Loucy (cell line): ENCODE measurements at regions not wholly inside any gene's neighbourhood (a gene's known extent, or its start where the extent isn't known, plus 50 kb on each side); places are given as distances from the start of the nearest gene placed in this dataset.

Experiments used
- H2AFZ ChIP-seq: fragments of 200-600 bp; sonication (generic); 2 replicates; pipeline ENCODE4 v1.6.0; 2016; ENCODE audit warnings: antibody characterized with exemption, mild to moderate bottlenecking, low read length, moderate library complexity
- H3F3A ChIP-seq: fragments of 200-600 bp; 2 replicates; pipeline ENCODE4 v1.6.0; 2016; ENCODE audit warnings: antibody characterized with exemption, low read depth, mild to moderate bottlenecking
- H3K27me3 ChIP-seq: fragments of 200-600 bp; sonication (generic); 2 replicates; pipeline ENCODE4 v1.6.1; 2014; ENCODE audit warnings: low read length, mild to moderate bottlenecking; ENCODE audit not compliant: insufficient read depth, poor library complexity, severe bottlenecking
- H3K36me3 ChIP-seq: fragments of 200-600 bp; sonication (generic); 2 replicates; pipeline ENCODE4 v1.6.1; 2016; ENCODE audit warnings: low read length; ENCODE audit not compliant: insufficient read depth
- H3K4me1 ChIP-seq: fragments of 200-600 bp; sonication (generic); 2 replicates; pipeline ENCODE4 v1.5.1; 2014; ENCODE audit warnings: low read length, mild to moderate bottlenecking; ENCODE audit not compliant: insufficient read depth, poor library complexity, severe bottlenecking
- H3K4me2 ChIP-seq: fragments of 200-600 bp; sonication (generic); 2 replicates; pipeline ENCODE4 v1.6.0; 2014; ENCODE audit warnings: antibody characterized with exemption, low read length, low read depth, mild to moderate bottlenecking; ENCODE audit not compliant: poor library complexity, severe bottlenecking
- H3K4me3 ChIP-seq: fragments of 200-600 bp; sonication (generic); 2 replicates; pipeline ENCODE4 v1.5.1; 2014; ENCODE audit warnings: low read length, mild to moderate bottlenecking, mixed read lengths; ENCODE audit not compliant: poor library complexity, severe bottlenecking
- H3K79me2 ChIP-seq: fragments of 200-600 bp; sonication (generic); 2 replicates; pipeline ENCODE4 v1.6.1; 2014; ENCODE audit warnings: low read length; ENCODE audit not compliant: insufficient read depth
- H3K9ac ChIP-seq: fragments of 200-600 bp; sonication (generic); 2 replicates; pipeline ENCODE4 v1.6.0; 2014; ENCODE audit warnings: mild to moderate bottlenecking, low read depth, low read length, moderate library complexity; ENCODE audit not compliant: poor library complexity, severe bottlenecking
- H3K9me2 ChIP-seq: fragments of 200-600 bp; sonication (generic); replicated peaks from 2 replicates; pipeline ENCODE4 v1.6.1; 2016; ENCODE audit warnings: low read depth, low read length, mixed read lengths
- H3K9me3 ChIP-seq: fragments of 200-600 bp; sonication (generic); 2 replicates; pipeline ENCODE4 v1.6.1; 2014; ENCODE audit warnings: mild to moderate bottlenecking, antibody characterized with exemption, low read length, low read depth; ENCODE audit not compliant: insufficient read depth
- H4K20me1 ChIP-seq: fragments of 200-600 bp; sonication (generic); 2 replicates; pipeline ENCODE4 v1.6.0; 2014; ENCODE audit warnings: antibody characterized with exemption, low read length, mild to moderate bottlenecking; ENCODE audit not compliant: insufficient read depth, poor library complexity, severe bottlenecking
- CTCF ChIP-seq: fragments of 200-600 bp; sonication (generic); conservative IDR thresholded peaks from 2 replicates; pipeline ENCODE4 v1.5.1; 2014; ENCODE audit warnings: mild to moderate bottlenecking, antibody characterized with exemption, low read length
- EZH2phosphoT487 ChIP-seq: fragments of 200-600 bp; IDR thresholded peaks from 2 replicates; pipeline ENCODE4 v1.6.1; 2018; ENCODE audit warnings: antibody characterized with exemption, mild to moderate bottlenecking, moderate library complexity, borderline replicate concordance

GRCh38 chr10:21146436-21146789, 249.3 kb upstream of the NEBL start:
- Histone ChIP-seq H2AFZ (no peak overlapping the region), H3K9me2 (no peaks in the 10 kb centered on the region), H4K20me1 (no peaks in the 10 kb centered on the region), H3K27me3 (no peaks in the 10 kb centered on the region), H3K4me1 (no peaks in the 10 kb centered on the region), H3K4me2 (no peak overlapping the region), H3K9ac (no peak overlapping the region), H3K79me2 (no peaks in the 10 kb centered on the region), H3K9me3 (no peaks in the 10 kb centered on the region), H3F3A (no peaks in the 10 kb centered on the region), H3K4me3 (no peak overlapping the region), H3K36me3 (no peaks in the 10 kb centered on the region)
- TF ChIP-seq CTCF, result no peak
- no peak for TF ChIP-seq EZH2phosphoT487

GRCh38 chr10:21145751-21146435, 248.8 kb upstream of the NEBL start:
- Histone ChIP-seq H3K9me2 (no peaks in the 10 kb centered on the region), H3K36me3 (no peaks in the 10 kb centered on the region), H3K4me1 (no peaks in the 10 kb centered on the region), H3K9me3 (no peaks in the 10 kb centered on the region), H4K20me1 (no peaks in the 10 kb centered on the region), H2AFZ (no peak overlapping the region), H3F3A (no peaks in the 10 kb centered on the region), H3K27me3 (no peaks in the 10 kb centered on the region), H3K79me2 (no peaks in the 10 kb centered on the region), H3K4me3 (no peak overlapping the region), H3K4me2 (no peak overlapping the region), H3K9ac (no peak overlapping the region)
- TF ChIP-seq CTCF (no peak), EZH2phosphoT487 (no peak)

GRCh38 chr10:21144047-21144446, 246.9 kb upstream of the NEBL start:
- Histone ChIP-seq H3K27me3 (no peaks in the 10 kb centered on the region), H3K9me2 (no peaks in the 10 kb centered on the region), H3K9me3 (no peaks in the 10 kb centered on the region), H3K79me2 (no peaks in the 10 kb centered on the region), H3K9ac (no peak overlapping the region), H3F3A (no peaks in the 10 kb centered on the region), H3K36me3 (no peaks in the 10 kb centered on the region), H3K4me3 (no peak overlapping the region), H2AFZ (no peak overlapping the region), H3K4me2 (no peak overlapping the region), H3K4me1 (no peaks in the 10 kb centered on the region), H4K20me1 (no peaks in the 10 kb centered on the region)
- no peak for TF ChIP-seq EZH2phosphoT487
- no peak for TF ChIP-seq CTCF
